NCI-H510A (cell line): ENCODE measurements at regions not wholly inside any gene's neighbourhood (a gene's known extent, or its start where the extent isn't known, plus 50 kb on each side); places are given as distances from the start of the nearest gene placed in this dataset.

Source experiments
- DNase-seq: peaks from one replicate; lab custom pipeline; 2025; lab: John Stamatoyannopoulos, UW

DNA sequence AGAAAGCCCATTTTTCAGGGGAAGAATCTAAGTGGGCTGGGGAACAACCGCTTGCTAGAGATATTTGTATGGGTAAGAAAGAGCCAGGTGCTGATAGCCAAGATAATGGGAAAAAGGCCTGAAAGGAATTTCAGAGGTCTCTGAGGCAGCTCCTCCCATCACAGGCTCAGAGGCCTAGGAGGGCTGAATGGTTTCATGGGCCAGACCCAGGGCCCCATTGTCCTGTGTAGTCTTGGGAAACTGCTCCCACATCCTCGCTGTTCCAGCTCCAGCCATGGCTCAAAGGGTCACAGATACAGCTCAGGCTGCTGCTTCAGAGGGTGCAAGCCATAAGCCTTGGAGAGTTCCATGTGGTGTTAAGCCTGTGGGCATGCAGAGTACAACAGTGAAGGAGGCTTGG lies 73.2 kb upstream of the ARHGAP20 start:
- no peak for DNase-seq

DNA sequence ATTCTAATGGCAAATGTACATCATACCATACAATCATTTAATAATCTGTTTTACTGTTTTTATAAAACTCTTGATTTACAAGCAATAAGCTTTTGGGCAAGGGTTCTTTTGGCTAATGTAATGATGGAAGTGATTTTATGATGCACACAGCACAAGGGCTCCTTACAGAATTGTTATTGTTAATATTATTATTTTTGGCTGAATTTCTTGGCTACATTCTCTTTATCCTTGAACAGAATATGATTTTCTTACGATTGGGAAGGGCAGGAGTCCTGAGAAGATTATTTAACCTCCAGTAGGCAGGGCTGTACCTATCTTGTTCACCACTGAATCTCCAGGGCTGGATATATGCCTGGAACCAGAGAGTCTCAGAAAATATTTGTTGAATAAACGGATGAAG lies 70.4 kb upstream of the ARHGAP20 start:
- DNase-seq: no peak

DNA sequence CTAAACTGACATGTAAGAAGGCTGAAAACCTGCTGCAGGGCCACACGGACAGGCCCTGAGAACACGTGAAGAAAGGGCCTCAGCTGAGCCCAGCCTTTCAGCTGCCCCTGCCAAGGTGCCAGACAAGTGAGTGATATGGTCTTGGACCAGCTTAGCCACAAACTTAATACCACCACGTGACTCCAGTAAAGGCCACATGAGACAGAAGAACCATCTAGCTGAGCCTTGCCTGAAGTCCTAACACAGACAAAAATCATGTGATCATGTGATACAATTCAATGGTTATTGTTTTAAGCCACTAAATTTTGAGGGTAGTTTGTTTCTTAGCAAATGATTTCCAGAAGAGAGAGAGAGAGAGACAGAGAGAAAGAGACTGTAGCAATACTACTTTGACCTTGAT lies 66.9 kb upstream of the ARHGAP20 start:
- no peak for DNase-seq

DNA sequence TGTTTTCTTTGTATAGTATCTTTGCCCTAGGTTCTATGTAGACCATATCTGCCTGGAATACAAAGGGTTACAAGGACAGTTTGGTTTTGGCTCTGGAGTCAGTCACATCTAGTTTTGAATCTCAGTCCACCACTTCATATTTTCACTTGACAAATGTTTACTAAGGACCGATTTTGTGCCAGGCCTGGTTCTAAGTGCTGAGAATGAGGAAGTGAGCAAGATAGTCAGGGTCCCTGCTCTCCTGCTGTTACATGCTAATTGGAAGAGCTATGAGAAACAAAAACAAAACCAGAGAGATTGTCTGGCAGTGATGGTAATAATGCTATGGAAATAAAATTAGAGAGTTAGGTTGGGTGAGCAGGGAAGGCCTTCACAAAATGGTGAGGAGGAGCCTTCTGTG lies 66.1 kb upstream of the ARHGAP20 start:
- DNase-seq: no peak

DNA sequence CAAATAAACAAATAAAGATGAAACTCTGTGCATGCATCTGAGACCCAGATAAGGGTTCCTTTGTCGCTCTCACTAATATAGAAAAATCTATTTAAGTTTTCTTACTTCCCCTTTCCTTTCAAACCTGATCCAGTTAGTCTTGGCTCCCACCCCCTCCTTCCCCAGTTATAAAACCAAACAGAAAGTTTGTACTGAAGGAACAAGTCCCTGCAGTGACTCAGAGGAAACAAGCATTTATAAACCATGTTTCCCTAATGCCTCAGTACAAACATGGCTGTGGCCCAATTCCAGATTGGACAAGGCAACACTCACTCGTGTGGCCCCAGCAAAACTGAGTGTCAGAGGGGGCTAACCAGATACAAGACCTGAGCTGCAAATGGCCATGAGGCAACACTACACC lies 65.5 kb upstream of the ARHGAP20 start:
- DNase-seq: no peak

DNA sequence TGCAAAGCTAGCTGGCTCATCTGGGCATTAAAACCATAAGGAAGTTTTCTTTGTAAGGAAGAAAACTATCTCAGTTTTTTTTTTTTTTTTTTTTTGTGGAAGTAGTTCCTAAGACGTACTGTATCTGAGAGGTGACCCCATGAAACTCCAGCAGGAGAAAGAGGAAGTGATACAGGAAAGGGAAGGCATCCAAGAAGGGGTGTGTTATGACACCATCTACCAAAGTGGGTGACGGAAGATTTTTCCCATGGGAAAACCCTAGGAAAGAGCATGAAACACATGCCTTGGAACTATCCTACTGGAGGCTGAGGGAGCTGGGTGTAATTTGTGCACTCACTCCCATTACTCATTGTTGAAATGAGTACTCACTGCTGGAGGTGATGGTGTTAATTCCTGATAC lies 63.8 kb upstream of the ARHGAP20 start:
- DNase-seq: no peak

DNA sequence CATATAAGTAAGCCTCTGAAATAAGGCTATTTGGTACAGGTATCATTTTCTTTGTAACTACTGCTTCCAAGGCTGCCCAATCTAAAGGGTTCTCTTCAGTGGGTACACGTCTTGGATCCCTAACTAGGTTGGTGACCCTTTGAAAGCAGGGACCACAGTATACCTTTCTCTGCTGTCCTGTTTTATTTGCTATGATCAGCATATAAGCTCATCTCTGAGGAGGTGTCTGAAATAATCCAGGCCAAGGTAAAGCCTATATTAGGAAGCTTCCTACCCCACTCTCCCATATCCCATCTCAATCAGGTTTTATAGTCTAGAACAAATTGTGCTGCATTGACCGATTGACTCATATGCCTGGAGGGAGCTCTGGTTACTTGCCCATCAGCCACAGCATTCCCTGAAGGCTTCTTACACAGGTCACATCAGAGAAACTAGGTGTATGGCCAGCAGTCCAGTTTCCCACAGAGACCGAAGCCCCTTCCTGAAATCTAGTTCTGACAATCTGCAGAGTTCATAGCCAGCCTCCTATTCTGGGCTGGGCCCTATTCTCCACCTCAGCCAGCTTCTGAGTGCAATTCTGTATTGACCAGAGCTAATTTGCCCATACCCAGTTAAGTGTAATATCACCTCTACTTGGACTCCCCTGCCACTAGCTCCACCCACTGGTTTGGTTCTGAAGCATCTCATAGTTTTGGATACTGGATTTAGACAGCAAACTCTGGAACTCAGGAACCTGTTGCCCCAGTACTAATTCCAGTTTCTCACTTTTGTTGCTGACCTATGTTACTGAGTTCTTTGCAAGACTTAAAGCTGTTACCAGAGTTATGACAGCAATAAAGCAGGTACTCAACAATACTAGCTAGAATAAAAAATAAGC lies 62.1 kb upstream of the ARHGAP20 start:
- DNase-seq: no peak

DNA sequence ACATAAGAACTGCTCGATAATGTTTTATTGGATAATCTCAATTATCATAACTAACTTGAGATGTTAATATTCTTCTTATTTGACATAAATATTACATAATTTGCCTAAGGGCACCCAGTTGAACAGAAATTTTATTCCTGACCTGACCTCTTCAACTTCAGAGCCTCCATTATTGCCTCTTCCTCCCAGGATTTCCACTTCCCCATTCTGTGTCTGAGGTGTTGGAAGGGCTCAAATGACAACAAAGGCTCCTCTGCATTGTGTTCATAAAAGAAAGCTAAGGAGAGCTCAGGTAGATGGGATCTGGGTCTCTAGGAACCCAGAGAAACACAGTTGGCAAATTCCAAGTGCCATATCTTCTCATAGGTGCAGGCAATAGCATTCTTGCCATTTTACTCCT lies 61.2 kb upstream of the ARHGAP20 start:
- no peak for DNase-seq

DNA sequence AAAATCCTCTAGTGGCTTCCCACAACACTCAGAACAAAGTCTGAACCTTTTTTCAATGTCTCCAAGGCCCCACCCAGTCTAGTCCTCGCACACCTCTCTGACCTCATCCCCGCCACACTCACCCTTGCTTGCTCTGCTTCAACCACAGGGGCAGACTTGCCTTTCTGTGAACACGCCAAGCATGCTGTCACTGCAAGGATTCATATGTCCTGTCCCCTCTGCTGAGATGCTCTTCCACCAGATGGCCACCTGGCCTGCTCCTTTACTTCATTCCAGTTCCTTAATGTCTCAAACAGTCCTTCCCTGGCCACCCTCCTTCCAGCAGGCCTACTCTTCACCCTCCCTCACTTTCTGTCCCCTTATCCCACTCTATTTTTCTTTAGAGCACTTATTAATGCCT lies 60.6 kb upstream of the ARHGAP20 start:
- DNase-seq: no peak

DNA sequence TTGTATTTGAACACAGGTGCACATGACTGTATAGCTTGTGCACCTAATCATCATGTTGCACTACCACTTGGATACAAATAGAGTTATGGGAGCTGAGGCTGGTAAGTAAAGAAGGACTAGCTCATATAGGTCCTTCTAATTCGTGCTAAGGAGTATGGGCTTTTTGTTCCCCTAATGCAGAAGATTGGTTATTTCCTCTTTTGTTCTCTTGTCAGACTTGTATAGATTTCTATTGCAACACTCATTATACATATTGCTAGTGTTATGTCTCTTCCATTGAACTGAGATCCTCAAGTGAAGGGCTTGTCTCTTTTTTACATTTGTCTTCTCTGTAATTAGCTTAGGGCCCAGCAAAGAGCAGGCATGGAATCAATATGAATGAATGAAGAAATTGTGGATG lies 54.1 kb upstream of the ARHGAP20 start:
- DNase-seq: no peak

DNA sequence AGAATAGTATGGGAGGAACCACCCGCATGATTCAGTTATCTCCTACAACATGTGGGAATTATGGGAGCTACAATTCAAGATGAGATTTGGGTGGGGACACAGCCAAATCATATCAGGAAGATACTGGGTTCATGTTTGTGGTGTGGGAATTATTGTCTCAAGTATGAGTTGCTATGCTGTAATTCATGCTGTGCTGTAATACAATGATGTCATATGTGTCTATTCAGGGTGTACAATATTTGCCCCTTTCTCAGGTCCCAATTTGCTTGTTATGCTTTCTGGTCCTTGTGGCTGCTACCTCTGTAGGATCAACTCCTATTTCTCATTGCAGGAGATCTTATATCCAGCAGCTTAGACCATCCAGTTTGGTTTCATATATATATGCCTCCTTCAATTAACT lies 52.2 kb upstream of the ARHGAP20 start:
- no peak for DNase-seq

DNA sequence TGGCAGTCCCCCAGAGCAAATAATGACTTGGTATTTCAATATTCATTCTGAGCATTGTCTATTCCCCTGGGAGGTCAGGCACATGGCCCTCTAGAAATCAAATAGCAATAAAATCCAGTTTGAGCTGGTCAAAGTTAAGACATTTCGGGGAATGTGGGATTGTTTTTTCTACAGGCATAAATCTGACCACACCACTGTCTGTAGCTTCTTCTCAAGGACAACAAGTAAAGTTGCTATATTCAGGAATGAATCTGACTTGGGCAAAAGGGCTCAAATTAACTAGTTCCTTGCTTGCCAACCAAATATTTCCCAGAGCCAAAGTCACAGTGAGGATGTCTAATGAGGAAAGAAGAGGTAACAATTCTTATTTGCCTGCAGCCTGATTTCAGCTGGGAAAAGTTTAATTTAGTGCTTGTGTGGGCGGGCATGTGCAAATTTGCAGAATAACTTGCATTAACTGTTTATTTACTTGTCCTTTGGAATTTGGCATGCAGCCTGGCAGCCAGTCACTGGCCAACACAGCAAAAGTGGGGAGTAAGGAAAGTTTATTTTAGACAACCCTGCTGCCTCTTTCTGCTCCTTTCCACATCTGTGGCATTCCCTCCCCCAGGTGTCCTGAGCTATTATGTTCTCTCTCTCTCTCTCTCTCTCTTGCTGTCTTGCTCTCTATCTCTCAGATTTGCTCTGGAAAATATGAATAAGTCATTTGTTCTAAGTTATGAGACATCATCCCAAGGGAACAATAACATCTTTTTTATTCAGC lies 51.2 kb upstream of the ARHGAP20 start:
- DNase-seq: no peak

DNA sequence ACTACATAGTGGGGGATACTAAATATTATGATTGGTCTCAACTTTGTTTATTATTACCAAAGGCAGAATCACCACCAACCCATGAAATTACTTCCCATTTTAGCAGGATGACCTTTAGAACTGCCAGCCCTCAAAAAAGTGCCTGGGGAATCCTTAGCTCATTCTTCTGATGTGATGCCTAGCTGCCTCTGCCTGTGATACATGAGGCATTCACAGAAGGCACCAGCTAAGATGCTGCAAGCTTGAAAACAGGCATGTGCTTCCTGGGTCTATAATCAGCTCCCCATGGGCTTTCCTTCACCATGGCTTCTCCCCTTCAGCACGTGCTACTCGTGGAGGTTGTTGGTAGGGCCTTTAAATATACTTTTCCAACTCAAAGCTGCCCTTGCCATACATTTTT lies 50.4 kb upstream of the ARHGAP20 start:
- DNase-seq: no peak
